Breast epithelium (tissue), 4 donors: ENCODE measurements at regions not wholly inside any gene's neighbourhood (a gene's known extent, or its start where the extent isn't known, plus 50 kb on each side); places are given as distances from the start of the nearest gene placed in this dataset.

Source experiments
- DNase-seq, 2 donors: peaks; one replicate each; pipeline ENCODE4 v3.0.0-alpha.2; 2019; ENCODE audit warnings: low spot score in 2 of 2
- H3K27ac ChIP-seq, 2 donors: fragments of 200-600 bp; sonication (generic) in 1 of 2; one replicate each; pipeline ENCODE4 v1.5.1; 2016 to 2019; ENCODE audit warnings: mild to moderate bottlenecking in 1 of 2
- H3K27me3 ChIP-seq, 2 donors: fragments of 200-600 bp; sonication (generic) in 1 of 2; one replicate each; pipeline versions ENCODE4 v1.5.1 to v1.6.0; 2017 to 2019; ENCODE audit warnings: control low read depth in 1 of 2, mild to moderate bottlenecking in 1 of 2
- H3K36me3 ChIP-seq: fragments of 200-600 bp; one replicate; pipeline ENCODE4 v1.5.1; 2019
- H3K4me1 ChIP-seq, 2 donors: fragments of 200-600 bp; sonication (generic); one replicate each; pipeline ENCODE4 v1.5.1; 2016 to 2019; ENCODE audit warnings: control low read depth in 1 of 2
- H3K4me3 ChIP-seq, 3 donors: fragments of 200-600 bp; sonication (generic); 1 replicate in 2 of 3; 2 replicates in 1 of 3; pipeline ENCODE4 v1.5.1; 2016 to 2019; ENCODE audit warnings: mild to moderate bottlenecking in 3 of 3, moderate library complexity in 2 of 3
- H3K9me3 ChIP-seq, 2 donors: fragments of 200-600 bp; sonication (generic) in 1 of 2; one replicate each; pipeline ENCODE4 v1.5.1; 2016 to 2019; ENCODE audit warnings: control low read depth in 1 of 2
- POLR2A ChIP-seq: fragments of 450-650 bp; IDR thresholded peaks from one replicate; pipeline ENCODE4 v1.6.1; 2016; ENCODE audit warnings: antibody characterized with exemption, mild to moderate bottlenecking, moderate library complexity
- POLR2AphosphoS5 ChIP-seq, 3 donors: sonication (generic); formaldehyde crosslinking; IDR thresholded peaks; one replicate each; pipeline ENCODE4 v1.6.1; 2017; ENCODE audit warnings: antibody characterized with exemption in 3 of 3
- intact Hi-C: fragments of 100-400 bp; cut with DNase I; formaldehyde crosslinking; loops from one replicate; pipeline ENCODE4 v1.15.1; 2023; ENCODE audit warnings: low total_unique reads
- TF ChIP-seq, protein P1 (sequence below), 3 donors: fragments of 450-650 bp; IDR thresholded peaks; one replicate each; pipeline ENCODE4 v1.5.1; 2016 to 2017; ENCODE audit warnings: antibody characterized with exemption in 3 of 3, mild to moderate bottlenecking in 3 of 3, moderate library complexity in 3 of 3

DNA sequence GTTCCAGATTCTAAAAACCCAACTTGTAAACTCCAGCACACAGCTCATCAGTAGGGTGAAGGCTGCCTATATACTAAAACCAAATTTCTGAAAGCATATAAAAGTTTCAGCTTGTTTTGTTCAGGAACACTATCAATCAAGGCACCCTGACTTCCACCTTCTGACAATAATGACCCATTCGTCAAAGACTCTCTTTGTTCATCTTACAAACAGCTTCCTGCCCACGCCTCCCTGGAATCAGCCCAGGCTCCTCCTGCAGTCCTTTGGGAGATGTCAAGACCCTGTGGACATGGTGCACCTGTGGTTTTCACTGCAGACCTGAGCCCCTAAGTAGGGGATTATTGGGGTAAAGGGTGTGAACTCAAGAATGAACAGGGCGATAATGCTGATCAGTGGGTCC is 178.9 kb upstream of the CAMK1G start:
- Histone ChIP-seq H3K27me3 (no peaks in the 10 kb centered on the region), H3K9me3 (no peaks in the 10 kb centered on the region), H3K4me3 (no peak overlapping the region), H3K4me1 (peaks cover 0 to 3% of the 10 kb centered on the region in 2 donors), H3K27ac (peak overlapping the region; percentile 63 to 82), H3K36me3 (no peaks in the 10 kb centered on the region)
- TF ChIP-seq POLR2A, result no peak
- no peak for TF ChIP-seq POLR2AphosphoS5 (IDR thresholded peaks at IDR 0.05)
- TF ChIP-seq, protein P1, sequence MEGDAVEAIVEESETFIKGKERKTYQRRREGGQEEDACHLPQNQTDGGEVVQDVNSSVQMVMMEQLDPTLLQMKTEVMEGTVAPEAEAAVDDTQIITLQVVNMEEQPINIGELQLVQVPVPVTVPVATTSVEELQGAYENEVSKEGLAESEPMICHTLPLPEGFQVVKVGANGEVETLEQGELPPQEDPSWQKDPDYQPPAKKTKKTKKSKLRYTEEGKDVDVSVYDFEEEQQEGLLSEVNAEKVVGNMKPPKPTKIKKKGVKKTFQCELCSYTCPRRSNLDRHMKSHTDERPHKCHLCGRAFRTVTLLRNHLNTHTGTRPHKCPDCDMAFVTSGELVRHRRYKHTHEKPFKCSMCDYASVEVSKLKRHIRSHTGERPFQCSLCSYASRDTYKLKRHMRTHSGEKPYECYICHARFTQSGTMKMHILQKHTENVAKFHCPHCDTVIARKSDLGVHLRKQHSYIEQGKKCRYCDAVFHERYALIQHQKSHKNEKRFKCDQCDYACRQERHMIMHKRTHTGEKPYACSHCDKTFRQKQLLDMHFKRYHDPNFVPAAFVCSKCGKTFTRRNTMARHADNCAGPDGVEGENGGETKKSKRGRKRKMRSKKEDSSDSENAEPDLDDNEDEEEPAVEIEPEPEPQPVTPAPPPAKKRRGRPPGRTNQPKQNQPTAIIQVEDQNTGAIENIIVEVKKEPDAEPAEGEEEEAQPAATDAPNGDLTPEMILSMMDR (IDR thresholded peaks at IDR 0.05), result no peak
- peak in 1 of 2 donors; percentile 54 for DNase-seq
- intact Hi-C loops, result no loop called here

DNA sequence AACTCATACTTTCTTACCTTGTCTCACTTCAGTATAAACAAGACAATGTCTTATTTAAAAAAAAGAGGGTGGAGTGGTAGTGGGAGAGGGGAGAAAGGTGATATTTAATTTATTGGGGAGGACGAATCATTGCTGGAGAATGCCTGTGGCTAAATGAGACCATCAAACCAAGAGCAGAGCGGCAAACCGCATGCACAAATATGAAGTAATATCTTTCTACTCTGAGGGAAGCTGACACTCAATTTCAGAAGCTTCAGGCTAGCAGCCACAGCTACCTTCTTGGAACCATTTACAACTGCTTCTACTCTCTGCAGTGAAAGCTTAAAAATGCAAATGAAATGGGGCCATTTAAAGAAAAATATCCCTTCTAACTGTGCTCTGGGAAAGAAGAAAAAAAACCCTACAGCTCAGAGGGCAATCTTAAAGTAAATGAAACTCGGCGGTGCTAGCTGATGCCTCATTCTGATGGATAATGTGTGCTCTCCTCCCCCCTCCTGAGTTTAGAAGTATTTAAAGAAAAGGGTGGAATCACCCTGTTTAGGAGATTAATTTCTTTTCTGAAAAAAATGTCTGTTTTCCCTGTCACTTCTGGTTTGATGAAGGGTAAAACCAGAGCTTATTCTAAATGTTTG is 178.2 kb upstream of the CAMK1G start:
- peaks cover 0 to 3% of the 10 kb centered on the region in 2 donors for H3K4me1 ChIP-seq
- H3K36me3 ChIP-seq, result no peaks in the 10 kb centered on the region
- no peak overlapping the region for H3K4me3 ChIP-seq
- TF ChIP-seq, protein P1 (IDR thresholded peaks at IDR 0.05), result no peak
- no peak for TF ChIP-seq POLR2AphosphoS5 (IDR thresholded peaks at IDR 0.05)
- TF ChIP-seq POLR2A, result no peak
- no peaks in the 10 kb centered on the region for H3K9me3 ChIP-seq
- no peak for DNase-seq
- no peaks in the 10 kb centered on the region for H3K27me3 ChIP-seq
- intact Hi-C loops, result no loop called here
- H3K27ac ChIP-seq, result peak overlapping the region; percentile 63 to 82

DNA sequence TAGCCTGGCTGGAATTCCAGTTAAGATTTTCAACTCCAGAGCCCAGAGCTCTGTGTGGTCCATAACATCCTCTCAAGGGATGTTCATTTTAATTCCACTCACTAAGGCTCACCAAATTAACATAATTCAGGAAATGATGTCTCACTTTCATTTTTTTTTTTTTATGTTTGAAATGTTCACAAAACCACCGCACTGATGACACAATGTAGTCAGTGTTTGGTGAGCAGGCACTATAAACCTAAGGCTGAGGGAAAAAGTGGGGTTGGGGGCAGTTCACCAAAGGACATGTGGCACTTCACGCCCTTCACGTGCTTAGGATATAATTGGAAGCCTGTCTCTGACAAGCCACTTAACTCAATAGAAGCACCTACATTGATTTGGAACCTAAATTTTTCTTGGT is 177.3 kb upstream of the CAMK1G start:
- intact Hi-C loops, result no loop called here
- Histone ChIP-seq H3K4me1 (peaks cover 0 to 3% of the 10 kb centered on the region in 2 donors), H3K4me3 (no peak overlapping the region), H3K36me3 (no peaks in the 10 kb centered on the region), H3K27ac (peak overlapping the region; percentile 63 to 82), H3K27me3 (no peaks in the 10 kb centered on the region), H3K9me3 (no peaks in the 10 kb centered on the region)
- no peak for DNase-seq
- TF ChIP-seq POLR2A (no peak), POLR2AphosphoS5 (IDR thresholded peaks at IDR 0.05) (no peak)
- TF ChIP-seq, protein P1 (IDR thresholded peaks at IDR 0.05), result no peak

DNA sequence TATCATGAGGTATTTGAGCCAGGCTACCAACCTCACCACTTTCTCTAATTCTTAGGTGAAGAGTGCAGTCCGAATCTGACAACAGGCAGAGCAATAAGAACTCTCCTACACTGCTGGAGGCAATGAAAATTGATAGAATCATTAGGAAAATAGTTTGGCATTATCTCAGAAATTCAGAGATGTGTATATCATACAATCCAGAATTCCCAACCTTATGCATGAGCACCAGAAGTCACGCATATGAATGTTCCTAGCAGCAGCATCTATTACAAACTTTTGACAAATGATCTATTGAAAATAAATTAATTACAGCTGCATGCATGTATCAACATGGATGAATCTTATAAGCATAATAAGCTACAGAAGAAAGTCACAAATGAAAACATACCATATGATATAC is 176.9 kb upstream of the CAMK1G start:
- Histone ChIP-seq H3K9me3 (no peaks in the 10 kb centered on the region), H3K27me3 (no peaks in the 10 kb centered on the region), H3K4me1 (peaks cover 0 to 3% of the 10 kb centered on the region in 2 donors), H3K27ac (no peak overlapping the region), H3K36me3 (no peaks in the 10 kb centered on the region), H3K4me3 (no peak overlapping the region)
- no peak for DNase-seq
- TF ChIP-seq POLR2A (no peak), POLR2AphosphoS5 (IDR thresholded peaks at IDR 0.05) (no peak)
- TF ChIP-seq, protein P1 (IDR thresholded peaks at IDR 0.05), result no peak
- intact Hi-C loops, result no loop called here

DNA sequence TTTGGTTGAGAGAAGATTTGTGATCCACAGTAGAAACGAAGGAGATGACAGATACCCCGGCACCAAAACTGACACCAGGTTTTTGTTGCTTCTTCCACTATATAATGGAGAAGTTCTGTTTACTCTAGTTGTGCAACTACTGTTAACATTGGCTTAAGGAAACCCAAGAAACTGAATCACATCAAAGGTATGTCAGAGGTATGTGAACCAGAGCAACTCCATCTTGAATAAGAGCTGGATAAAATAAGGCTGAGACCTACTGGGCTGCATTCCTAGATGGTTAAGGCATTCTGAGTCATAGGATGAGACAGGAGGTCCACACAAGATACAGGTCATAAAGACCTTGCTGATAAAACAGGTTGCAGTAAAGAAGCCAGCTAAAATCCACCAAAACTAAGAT is 173.7 kb upstream of the CAMK1G start:
- no peaks in the 10 kb centered on the region for H3K27me3 ChIP-seq
- no peaks in the 10 kb centered on the region for H3K9me3 ChIP-seq
- peaks cover 0 to 7% of the 10 kb centered on the region in 2 donors for H3K4me1 ChIP-seq
- no peak overlapping the region for H3K4me3 ChIP-seq
- no peaks in the 10 kb centered on the region for H3K36me3 ChIP-seq
- TF ChIP-seq POLR2A (no peak), POLR2AphosphoS5 (IDR thresholded peaks at IDR 0.05) (no peak)
- TF ChIP-seq, protein P1 (IDR thresholded peaks at IDR 0.05), result no peak
- no peak for DNase-seq
- intact Hi-C loops, result no loop called here
- peak overlapping the region; percentile 80 to 89 for H3K27ac ChIP-seq
